GM12872 (cell line): ENCODE measurements at regions not wholly inside any gene's neighbourhood (a gene's known extent, or its start where the extent isn't known, plus 50 kb on each side); places are given as distances from the start of the nearest gene placed in this dataset.

Experiments used
- TF ChIP-seq, protein P1 (sequence below): IDR thresholded peaks from 3 replicates; pipeline ENCODE4 v1.5.1; 2011; ENCODE audit warnings: low read depth, mild to moderate bottlenecking, low read length, moderate library complexity; ENCODE audit not compliant: insufficient read depth

DNA sequence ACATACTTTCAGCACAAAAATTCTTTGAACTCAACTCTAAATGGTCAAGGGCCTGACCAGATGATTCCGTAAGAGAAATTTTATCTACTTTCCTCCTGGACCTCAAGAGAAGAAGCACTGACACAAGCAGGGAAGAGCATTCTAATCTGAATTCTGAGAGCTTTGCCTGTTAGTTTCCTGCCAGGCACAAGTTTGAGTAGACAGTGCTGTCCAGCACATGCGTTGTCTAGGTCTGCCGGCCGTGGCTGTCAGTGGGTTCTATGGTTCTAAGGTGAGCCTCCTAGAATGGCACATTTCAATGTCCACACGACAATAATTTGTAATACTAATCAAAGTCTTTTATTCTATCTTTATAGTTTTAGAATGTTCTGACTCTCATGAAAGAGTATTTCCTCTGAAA is 91.9 kb downstream of the RFPL4B start:
- TF ChIP-seq, protein P1, sequence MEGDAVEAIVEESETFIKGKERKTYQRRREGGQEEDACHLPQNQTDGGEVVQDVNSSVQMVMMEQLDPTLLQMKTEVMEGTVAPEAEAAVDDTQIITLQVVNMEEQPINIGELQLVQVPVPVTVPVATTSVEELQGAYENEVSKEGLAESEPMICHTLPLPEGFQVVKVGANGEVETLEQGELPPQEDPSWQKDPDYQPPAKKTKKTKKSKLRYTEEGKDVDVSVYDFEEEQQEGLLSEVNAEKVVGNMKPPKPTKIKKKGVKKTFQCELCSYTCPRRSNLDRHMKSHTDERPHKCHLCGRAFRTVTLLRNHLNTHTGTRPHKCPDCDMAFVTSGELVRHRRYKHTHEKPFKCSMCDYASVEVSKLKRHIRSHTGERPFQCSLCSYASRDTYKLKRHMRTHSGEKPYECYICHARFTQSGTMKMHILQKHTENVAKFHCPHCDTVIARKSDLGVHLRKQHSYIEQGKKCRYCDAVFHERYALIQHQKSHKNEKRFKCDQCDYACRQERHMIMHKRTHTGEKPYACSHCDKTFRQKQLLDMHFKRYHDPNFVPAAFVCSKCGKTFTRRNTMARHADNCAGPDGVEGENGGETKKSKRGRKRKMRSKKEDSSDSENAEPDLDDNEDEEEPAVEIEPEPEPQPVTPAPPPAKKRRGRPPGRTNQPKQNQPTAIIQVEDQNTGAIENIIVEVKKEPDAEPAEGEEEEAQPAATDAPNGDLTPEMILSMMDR: no peak

DNA sequence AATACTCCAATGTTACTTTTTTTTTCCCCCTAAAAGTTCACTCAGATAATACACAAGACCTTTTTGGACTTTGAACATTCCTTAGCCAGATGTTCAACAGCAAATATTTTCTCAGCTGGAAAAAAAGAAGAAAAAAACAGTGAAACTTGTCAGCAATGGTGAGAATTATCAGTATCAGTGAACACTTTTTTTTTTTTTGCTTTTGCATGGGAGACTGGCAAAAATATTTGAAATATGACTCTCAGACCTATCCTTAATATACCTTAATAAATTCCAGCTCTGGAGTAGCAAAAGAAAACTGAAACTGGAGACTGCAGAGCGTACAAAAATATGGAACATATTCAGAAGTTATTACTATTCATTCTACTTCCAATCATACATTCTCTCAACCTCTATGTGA is 92.3 kb downstream of the RFPL4B start:
- TF ChIP-seq, protein P1: no peak

DNA sequence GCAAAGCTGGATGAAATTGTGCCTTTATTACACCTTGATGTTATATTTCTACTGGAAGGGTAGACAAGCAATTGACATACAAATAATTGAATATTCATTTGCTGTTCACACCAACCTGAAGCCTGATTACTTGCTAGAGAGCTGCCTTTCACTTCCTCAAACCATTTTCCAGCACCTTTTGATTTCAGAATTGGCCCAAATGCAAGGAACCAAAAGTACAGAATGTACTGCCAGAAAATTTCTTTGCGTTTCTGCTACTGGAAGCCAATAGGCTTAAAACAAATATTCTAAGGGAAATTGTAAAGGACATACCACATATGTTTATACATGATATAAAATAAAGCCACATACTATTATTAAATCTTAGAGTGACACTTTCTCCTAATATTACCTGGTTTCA is 94.5 kb downstream of the RFPL4B start:
- TF ChIP-seq, protein P1: no peak

DNA sequence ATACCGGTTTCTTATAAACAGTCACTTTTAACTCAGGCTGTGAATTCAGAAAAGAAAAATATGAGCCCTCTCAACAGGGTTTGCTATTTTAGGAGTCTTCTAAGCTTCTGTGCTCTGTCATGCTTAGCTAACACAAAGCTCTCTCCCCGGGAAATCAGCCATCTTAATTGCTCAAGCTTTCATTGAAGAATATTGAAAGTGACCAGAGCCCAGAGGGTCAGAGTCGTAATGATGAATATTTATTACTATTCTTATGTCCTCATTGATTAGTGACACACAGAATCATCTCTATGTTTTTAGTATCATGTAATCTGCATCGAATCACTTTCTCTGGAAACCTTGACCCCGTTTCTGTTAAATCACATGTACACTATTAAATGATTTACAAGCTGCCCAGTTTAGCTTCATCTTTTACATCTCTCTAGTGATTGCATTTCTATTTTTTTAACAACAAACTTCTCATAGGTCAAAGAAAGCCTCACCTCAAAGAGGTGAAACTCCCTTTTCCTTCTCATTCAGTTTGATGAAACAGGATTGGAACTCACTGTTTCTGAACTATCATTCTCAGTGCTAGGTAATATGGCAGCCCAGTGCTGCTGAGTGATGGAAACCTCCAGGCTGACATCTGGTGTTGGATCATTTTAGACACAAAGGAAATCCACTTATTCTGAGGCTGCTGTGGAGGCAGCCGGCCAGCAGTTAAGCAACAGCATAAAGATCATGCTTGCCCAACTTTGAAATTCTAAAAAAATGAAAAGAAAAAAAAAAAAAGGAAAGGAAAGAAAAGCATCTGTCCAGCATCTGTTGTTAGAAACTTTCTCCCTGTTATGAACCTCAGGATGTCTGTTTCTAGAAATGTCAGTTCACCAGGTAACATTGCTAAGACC is 96.3 kb downstream of the RFPL4B start:
- TF ChIP-seq, protein P1: no peak

DNA sequence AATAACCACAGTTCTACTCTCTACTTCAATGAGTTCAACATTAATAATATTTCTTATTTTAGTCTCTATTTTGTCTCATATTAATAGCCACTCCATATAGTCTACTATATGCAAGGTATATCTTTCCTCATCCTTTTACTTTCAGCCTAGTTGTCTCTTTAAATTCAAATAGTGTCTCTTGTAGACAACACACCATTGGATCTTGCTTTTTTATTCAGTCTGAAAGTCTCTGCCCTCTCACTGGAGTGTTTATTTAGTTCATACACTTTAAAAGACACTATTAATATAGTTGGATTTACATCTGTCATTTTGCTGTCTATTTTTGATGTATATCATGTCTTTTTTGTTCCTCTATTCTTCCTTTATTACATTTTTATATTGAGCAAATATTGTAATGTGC is 103.5 kb downstream of the RFPL4B start:
- TF ChIP-seq, protein P1: no peak

DNA sequence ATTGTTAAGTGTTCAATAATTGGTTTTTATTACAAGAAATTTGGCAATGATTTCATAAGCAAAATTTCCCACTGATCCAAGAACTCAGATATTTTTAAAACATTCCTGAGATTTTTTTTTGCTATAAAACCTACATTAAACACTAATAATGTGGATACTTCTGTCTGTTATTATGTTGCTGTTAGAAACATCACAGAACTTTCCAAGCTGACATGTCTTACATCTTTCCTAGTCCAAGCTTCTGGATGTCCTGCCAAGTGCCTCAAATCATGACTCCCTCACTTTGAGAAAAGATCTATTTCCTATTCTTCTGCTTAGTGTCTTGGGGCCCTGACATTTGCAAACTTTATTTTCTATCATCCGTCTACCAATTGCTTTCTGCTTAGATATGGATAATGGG is 110.8 kb downstream of the RFPL4B start:
- TF ChIP-seq, protein P1: no peak

DNA sequence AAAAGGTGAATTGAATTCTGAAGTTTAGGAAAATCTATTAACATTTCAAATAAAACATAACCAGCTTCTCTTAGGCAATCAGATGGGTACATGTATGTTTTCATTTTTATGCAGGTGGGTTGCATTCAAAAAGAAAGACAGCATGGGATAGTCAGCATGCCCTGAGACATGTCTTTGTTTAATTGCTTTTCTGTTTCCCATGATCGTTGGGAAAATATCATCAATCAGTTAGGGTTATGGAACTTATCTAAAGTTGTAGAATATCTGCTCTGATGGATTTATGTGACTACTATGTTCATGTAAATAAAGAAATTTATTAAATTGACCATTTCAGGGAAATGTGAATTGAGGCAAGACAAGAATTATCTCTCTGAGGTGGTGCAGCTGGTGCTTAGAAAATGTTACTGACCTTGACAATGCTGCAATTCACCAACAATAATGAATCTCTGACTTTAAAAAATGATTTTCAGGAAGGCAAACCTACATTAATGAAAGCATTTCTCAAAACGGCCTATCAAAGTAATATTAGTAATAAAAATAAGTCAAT is 112.7 kb downstream of the RFPL4B start:
- TF ChIP-seq, protein P1: no peak
